ENCODE measurements at regions not wholly inside any gene's neighbourhood (a gene's known extent, or its start where the extent isn't known, plus 50 kb on each side); places are given as distances from the start of the nearest gene placed in this dataset.

- H3K27ac ChIP-seq: no peak overlapping the region
- TF ChIP-seq ZFX (IDR thresholded peaks at IDR 0.05; ENCODE audit: borderline replicate concordance): no peak
Observed at GRCh38 chr6:48744948-48745347, 634.0 kb upstream of the PTCHD4 start.

GRCh38 chr6:48743738-48744137 is 632.7 kb upstream of the PTCHD4 start:
- no peak overlapping the region for H3K27ac ChIP-seq
- TF ChIP-seq ZFX (IDR thresholded peaks at IDR 0.05; ENCODE audit: borderline replicate concordance): no peak
- TF ChIP-seq, protein P1, sequence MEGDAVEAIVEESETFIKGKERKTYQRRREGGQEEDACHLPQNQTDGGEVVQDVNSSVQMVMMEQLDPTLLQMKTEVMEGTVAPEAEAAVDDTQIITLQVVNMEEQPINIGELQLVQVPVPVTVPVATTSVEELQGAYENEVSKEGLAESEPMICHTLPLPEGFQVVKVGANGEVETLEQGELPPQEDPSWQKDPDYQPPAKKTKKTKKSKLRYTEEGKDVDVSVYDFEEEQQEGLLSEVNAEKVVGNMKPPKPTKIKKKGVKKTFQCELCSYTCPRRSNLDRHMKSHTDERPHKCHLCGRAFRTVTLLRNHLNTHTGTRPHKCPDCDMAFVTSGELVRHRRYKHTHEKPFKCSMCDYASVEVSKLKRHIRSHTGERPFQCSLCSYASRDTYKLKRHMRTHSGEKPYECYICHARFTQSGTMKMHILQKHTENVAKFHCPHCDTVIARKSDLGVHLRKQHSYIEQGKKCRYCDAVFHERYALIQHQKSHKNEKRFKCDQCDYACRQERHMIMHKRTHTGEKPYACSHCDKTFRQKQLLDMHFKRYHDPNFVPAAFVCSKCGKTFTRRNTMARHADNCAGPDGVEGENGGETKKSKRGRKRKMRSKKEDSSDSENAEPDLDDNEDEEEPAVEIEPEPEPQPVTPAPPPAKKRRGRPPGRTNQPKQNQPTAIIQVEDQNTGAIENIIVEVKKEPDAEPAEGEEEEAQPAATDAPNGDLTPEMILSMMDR (IDR thresholded peaks at IDR 0.05): no peak

GRCh38 chr6:48736501-48737206 is 625.7 kb upstream of the PTCHD4 start:
- no peak overlapping the region for H3K27ac ChIP-seq
- TF ChIP-seq ZFX (IDR thresholded peaks at IDR 0.05; ENCODE audit: borderline replicate concordance): no peak
- TF ChIP-seq, protein P1 (IDR thresholded peaks at IDR 0.05): no peak

GRCh38 chr6:48735846-48736245 is 624.8 kb upstream of the PTCHD4 start:
- TF ChIP-seq, protein P1 (IDR thresholded peaks at IDR 0.05): no peak
- no peak for TF ChIP-seq ZFX (IDR thresholded peaks at IDR 0.05; ENCODE audit: borderline replicate concordance)
- no peak overlapping the region for H3K27ac ChIP-seq

- no peak overlapping the region for H3K27ac ChIP-seq
- no peak for TF ChIP-seq ZFX (IDR thresholded peaks at IDR 0.05; ENCODE audit: borderline replicate concordance)
- TF ChIP-seq, protein P1 (IDR thresholded peaks at IDR 0.05): no peak
Observed at GRCh38 chr6:48733581-48733980, 622.6 kb upstream of the PTCHD4 start.

DNA sequence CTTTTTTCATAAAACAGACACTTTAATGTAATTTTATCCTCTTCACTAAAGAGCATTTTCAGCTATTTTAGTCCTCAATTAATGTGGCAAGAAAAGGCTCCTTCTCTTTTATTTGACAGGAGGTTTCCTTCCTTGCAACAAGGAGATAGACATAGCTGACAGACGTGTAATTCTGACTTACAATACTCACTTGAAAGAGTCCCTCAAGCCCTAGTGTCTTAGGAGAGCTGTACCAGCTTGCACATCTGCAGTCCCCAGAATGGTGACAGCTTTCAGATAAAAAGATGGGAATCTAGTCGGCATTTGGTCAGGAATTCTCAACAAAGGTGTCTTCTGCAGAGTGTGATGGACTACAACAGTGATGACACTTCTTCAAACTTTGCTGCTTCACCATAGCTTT is 603.7 kb upstream of the PTCHD4 start:
- TF ChIP-seq, protein P1 (IDR thresholded peaks at IDR 0.05): no peak
- no peak for TF ChIP-seq ZFX (IDR thresholded peaks at IDR 0.05; ENCODE audit: borderline replicate concordance)

GRCh38 chr6:48714250-48714649 is 603.3 kb upstream of the PTCHD4 start:
- TF ChIP-seq, protein P1 (IDR thresholded peaks at IDR 0.05): no peak
- no peak for TF ChIP-seq ZFX (IDR thresholded peaks at IDR 0.05; ENCODE audit: borderline replicate concordance)
- no peak overlapping the region for H3K27ac ChIP-seq

More for the DNA sequence above, 603.7 kb upstream of the PTCHD4 start:
- H3K27ac ChIP-seq: no peak overlapping the region

- TF ChIP-seq, protein P1 (IDR thresholded peaks at IDR 0.05): no peak
- TF ChIP-seq ZFX (IDR thresholded peaks at IDR 0.05; ENCODE audit: borderline replicate concordance): no peak
- H3K27ac ChIP-seq: no peak overlapping the region
Observed at GRCh38 chr6:48713612-48714011, 602.6 kb upstream of the PTCHD4 start.
